GM18502 (cell line): ENCODE measurements at regions not wholly inside any gene's neighbourhood (a gene's known extent, or its start where the extent isn't known, plus 50 kb on each side); places are given as distances from the start of the nearest gene placed in this dataset.
A peak's percentile ranks its signal among the peaks of the same experiment; 100 is the strongest.

ENCODE experiments used
- ATAC-seq: cut with Tn5 transposase; IDR thresholded peaks from one replicate; pipeline ENCODE4 v1.9.1; 2021; ENCODE audit warnings: mild to moderate bottlenecking; ENCODE audit not compliant: unreplicated experiment, poor library complexity

- peak; percentile 68 for ATAC-seq
Observed at GRCh38 chr1:84090447-84091245, 53.4 kb upstream of the PRKACB start.

GRCh38 chr1:84089867-84090266 lies 54.2 kb upstream of the PRKACB start:
- ATAC-seq, result no peak

- ATAC-seq, result no peak
Observed at GRCh38 chr1:84089465-84089864, 54.6 kb upstream of the PRKACB start.

GRCh38 chr1:84086616-84087015 lies 57.5 kb upstream of the PRKACB start:
- no peak for ATAC-seq

GRCh38 chr1:84086189-84086588 lies 57.9 kb upstream of the PRKACB start:
- no peak for ATAC-seq

DNA sequence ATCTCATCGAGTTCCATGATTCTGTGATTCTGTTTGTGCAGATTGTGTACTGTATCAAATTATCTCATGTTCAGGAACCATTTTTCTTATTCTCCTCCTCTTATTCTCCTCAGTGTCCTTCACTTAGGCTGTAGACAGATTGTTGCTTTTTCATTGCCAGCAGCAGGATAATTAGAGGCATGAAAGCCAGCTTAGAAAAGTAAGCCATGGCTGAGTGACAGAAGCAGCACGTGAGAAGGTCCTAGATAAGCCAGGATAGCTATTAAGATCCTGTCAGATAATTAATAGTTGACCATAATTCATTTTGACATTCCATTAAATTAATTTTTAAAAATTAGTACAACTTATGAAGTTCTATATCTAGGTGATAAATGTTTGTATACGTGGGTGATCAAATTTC lies 60.8 kb upstream of the PRKACB start:
- ATAC-seq, result no peak

DNA sequence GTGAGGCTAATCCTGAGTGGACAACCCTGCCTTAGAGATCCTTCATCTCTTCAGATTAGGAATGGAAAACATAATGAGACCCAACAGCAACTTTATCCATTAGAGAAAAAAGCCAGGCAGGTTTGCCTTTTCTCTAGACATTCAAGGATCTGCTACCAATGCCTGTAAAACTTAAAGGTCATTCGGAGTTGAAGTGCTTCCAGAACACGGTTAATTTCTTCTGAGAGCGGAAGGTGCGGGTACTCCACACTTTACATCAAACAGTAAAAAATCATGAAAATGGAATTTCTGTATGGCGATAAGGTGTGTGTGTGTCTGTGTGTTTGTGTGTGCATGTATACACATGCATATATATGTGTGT lies 65.2 kb upstream of the PRKACB start:
- ATAC-seq, result no peak

DNA sequence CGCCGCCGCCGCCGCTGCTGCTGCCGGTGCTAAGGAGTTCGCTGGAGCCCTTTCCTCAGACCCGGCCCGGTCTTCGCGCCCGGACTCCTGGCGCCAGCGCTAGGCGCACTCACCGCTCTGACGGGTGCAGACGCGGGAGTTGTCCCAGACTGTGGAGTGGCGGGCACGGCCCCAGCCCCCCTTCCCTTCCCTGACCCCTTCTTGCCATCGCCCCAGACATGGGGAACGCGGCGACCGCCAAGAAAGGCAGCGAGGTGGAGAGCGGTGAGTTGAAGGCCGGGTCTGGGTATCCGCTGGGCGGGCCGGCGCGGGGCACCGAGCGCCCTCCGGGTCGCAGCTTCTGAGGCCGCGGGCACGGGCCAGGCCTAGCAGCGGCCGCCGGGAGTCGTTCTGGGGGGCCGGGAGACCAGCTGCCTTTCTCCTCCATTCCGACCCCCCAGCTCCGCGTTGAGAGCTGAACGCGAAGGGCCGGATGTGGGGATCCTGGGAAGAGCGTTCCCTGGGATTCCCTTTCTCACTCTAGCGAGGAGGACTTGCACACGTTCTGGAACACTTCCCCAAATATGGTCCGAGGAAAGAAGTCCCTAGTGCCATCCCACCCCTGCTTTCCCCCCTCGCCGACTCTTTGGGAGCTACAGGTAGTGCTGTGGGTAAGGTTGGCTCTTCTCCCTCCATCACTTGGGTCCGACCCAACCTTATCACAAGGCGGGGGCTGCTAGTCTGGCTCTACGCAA lies 65.8 kb upstream of the PRKACB start:
- ATAC-seq, result peak; percentile 44

- ATAC-seq, result peak; percentile 95
Observed at GRCh38 chr1:84077476-84078107, 66.5 kb upstream of the PRKACB start.

DNA sequence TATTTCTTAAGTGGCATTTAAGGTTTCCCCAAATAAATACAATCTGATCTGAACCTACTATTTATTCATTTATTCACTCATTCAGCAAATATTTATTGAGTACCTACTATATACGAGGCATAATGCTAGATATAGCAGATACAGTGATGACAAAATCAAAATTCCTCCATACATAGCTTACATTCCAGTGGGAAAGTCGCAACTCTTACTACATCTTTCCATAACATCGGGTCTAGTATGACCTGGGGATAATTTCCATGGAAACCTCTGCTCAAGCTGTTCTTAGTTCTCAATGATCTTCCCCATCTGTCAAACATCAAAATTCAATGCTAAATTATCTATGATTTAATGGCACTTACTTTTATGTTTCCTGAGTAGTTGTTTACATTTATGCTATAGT lies 70.8 kb upstream of the PRKACB start:
- no peak for ATAC-seq

DNA sequence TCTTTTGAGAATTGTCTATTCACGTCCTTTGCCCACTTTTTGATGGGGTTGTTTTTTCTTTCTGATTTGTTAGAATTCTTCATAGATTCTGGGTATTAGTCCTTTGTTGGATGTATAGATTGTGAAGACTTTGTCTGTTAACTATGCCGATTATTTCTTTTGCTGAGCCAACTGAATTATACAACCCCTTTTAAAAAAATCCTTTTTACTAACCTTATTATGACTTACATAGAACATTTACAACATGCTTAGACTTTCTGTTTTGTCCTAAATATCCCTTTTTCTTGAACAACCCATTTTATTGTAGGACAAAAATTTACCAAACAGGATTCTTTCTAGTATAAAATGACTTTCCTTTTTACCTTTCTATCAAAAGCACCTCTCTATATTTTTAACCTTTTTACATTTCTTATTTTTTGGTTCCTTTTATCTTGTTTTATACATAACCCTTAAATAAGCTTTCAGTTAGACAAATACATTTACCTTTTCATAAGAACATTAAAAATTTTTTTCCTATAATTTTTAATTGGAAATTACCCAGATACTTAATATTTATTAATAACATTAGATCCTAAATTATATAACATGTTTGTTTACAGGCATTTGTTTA lies 70.4 kb upstream of the TTLL7 start:
- ATAC-seq, result no peak

DNA sequence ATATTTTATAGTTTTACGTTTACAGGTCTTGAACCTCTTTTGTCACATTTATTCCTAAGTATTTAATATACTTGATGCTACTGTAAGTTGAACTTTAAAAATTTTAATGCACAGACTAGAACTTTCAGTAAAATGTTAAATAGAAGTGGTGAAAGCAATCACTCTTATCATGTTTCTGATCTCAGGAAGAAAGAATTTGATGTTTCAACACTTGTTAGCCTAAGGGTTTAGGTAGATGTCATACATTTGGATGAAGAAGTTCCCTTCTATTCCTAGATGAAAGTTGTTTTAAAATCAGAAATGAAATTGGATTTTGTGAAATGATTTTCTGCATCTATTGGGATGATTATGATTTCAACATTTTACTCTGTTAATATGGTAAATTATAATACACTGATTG lies 63.6 kb upstream of the TTLL7 start:
- no peak for ATAC-seq

DNA sequence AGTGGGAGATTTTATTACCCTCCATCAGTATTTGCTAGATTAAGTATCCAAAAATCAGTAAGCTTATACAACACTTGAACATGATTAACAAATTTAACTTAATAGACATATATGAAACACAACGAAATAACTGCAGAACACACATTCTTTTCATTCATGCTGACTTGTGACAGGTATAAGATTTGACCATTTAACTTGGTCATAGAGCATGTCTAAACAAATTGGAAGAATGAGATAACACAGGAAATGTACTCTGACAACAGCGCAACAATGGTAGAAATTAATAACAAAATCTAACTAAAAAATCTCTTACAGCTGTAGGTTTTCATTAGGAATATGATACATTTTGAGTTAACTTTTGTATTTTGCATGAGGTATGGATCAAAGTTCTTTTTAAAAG lies 62.4 kb upstream of the TTLL7 start:
- ATAC-seq, result no peak

- ATAC-seq, result no peak
Observed at GRCh38 chr1:84060781-84061180, 61.8 kb upstream of the TTLL7 start.

DNA sequence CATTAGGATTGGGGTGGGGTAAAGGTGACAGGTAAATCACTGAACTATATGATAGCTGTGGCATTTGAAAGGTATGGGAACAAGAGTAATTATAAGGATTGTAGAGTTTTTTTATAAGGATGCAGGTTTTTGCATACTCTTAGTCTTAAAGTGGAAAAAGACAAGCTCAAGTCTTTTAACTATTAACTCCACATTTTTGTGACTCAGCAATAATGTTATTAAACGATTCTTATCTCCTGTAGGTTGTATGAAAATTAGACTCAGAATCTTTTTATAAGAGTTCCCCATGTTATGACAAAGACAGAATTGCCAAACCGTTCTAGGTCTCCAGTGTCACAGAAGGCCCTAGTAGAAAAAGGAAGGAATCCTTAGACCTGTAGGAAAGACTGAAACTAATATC lies 49.9 kb upstream of the TTLL7 start:
- no peak for ATAC-seq
